WTC11 (cell line): ENCODE measurements at regions not wholly inside any gene's neighbourhood (a gene's known extent, or its start where the extent isn't known, plus 50 kb on each side); places are given as distances from the start of the nearest gene placed in this dataset.
"Not testable (repeated sequence)": the region's sequence is repeated elsewhere in the genome, so short reads cannot be mapped to it uniquely, and the experiment has no call there.

Experiments used
- CTCF ChIP-seq: fragments of 200-600 bp; IDR thresholded peaks from 2 replicates; pipeline ENCODE4 v1.8.0; 2022; ENCODE audit warnings: antibody characterized with exemption
- TF ChIP-seq, protein P1 (sequence below): sonication (generic); formaldehyde crosslinking; IDR thresholded peaks from 2 replicates; pipeline ENCODE4 v1.8.0; 2022; ENCODE audit warnings: mild to moderate bottlenecking, missing genetic modification reagents

DNA sequence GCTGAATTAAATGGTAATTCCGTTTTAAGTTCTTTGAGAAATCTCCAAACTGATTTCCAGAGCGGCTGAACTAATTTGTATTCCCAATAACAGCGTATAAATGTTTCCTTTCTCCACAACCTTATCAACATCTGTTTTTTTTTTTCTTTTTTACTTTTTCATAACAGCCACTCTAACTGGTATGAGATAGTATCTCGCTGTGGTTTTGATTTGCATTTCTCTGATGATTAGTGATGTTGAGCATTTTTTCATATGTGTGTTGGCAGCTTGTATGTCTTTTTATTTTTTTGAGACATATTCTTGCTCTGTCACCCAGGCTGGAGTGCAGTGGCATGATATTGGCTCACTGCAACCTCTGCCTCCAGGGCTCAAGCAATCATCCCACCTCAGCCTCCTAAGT lies 2018.3 kb upstream of the ACO1 start:
- TF ChIP-seq, protein P1, sequence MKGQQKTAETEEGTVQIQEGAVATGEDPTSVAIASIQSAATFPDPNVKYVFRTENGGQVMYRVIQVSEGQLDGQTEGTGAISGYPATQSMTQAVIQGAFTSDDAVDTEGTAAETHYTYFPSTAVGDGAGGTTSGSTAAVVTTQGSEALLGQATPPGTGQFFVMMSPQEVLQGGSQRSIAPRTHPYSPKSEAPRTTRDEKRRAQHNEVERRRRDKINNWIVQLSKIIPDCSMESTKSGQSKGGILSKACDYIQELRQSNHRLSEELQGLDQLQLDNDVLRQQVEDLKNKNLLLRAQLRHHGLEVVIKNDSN (CRISPR knock-in tag) = not testable (repeated sequence)
- TF ChIP-seq CTCF = not testable (repeated sequence)
